LNCaP clone FGC (cell line): ENCODE measurements at regions not wholly inside any gene's neighbourhood (a gene's known extent, or its start where the extent isn't known, plus 50 kb on each side); places are given as distances from the start of the nearest gene placed in this dataset.

Source experiments
- DNase-seq: peaks from one replicate; pipeline ENCODE4 v3.0.0-alpha.2; 2011; ENCODE audit warnings: low read depth
- H3K4me3 ChIP-seq: 2 replicates; pipeline ENCODE4 v1.5.1; 2011; ENCODE audit warnings: mild to moderate bottlenecking, low read depth, low read length, control low read depth
- TF ChIP-seq, protein P1 (sequence below): IDR thresholded peaks from 2 replicates; pipeline ENCODE4 v1.5.1; 2012; ENCODE audit warnings: mild to moderate bottlenecking; ENCODE audit not compliant: control insufficient read depth, insufficient read depth; ENCODE audit errors: extremely low read depth

- no peak overlapping the region for H3K4me3 ChIP-seq
- TF ChIP-seq, protein P1, sequence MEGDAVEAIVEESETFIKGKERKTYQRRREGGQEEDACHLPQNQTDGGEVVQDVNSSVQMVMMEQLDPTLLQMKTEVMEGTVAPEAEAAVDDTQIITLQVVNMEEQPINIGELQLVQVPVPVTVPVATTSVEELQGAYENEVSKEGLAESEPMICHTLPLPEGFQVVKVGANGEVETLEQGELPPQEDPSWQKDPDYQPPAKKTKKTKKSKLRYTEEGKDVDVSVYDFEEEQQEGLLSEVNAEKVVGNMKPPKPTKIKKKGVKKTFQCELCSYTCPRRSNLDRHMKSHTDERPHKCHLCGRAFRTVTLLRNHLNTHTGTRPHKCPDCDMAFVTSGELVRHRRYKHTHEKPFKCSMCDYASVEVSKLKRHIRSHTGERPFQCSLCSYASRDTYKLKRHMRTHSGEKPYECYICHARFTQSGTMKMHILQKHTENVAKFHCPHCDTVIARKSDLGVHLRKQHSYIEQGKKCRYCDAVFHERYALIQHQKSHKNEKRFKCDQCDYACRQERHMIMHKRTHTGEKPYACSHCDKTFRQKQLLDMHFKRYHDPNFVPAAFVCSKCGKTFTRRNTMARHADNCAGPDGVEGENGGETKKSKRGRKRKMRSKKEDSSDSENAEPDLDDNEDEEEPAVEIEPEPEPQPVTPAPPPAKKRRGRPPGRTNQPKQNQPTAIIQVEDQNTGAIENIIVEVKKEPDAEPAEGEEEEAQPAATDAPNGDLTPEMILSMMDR, result no peak
- no peak for DNase-seq
Measured at GRCh38 chr20:58019027-58019849, 209.2 kb downstream of the ANKRD60 start.

GRCh38 chr20:58018590-58018989, 209.9 kb downstream of the ANKRD60 start:
- no peak overlapping the region for H3K4me3 ChIP-seq
- no peak for DNase-seq
- TF ChIP-seq, protein P1, result no peak

DNA sequence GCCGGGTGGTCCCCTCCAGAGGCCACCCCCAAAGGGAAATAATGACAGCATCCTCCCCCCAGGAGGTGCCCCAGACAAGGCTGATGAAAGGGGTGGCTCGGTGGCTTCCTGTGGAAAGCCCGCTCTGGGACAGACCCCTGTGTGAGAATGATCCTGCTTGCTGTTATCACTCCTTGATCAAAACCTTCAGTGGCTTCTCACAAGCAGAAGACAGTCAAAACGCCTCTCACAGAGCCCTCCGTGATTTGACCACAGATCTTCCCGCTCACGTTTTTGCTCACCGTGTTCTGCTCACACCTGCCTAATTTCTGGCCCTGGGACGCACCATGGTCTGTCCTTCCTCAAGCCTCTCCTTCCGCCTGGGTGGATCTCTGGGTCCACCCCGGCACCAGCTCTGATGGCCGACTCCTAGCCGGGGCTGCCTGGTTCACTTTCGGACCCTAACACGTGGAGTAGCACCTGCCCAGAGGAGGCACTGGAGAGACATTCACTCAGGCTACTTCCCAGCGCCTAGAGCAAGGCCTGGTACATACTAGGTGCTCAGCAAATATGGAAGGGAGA, 210.4 kb downstream of the ANKRD60 start:
- no peak overlapping the region for H3K4me3 ChIP-seq
- no peak for DNase-seq
- TF ChIP-seq, protein P1, result no peak

- no peak for DNase-seq
Measured at GRCh38 chr20:58017231-58017969, 211.1 kb downstream of the ANKRD60 start.

GRCh38 chr20:58016779-58017178, 211.7 kb downstream of the ANKRD60 start:
- no peak overlapping the region for H3K4me3 ChIP-seq
- TF ChIP-seq, protein P1, result no peak
- DNase-seq, result no peak

More at GRCh38 chr20:58017231-58017969, 211.1 kb downstream of the ANKRD60 start:
- H3K4me3 ChIP-seq, result no peak overlapping the region
- TF ChIP-seq, protein P1, result no peak

- H3K4me3 ChIP-seq, result no peak overlapping the region
- TF ChIP-seq, protein P1, result no peak
- DNase-seq, result no peak
Measured at GRCh38 chr20:58014628-58015315, 213.7 kb downstream of the ANKRD60 start.
